Neural progenitor cell (in vitro differentiated cells): ENCODE measurements at regions not wholly inside any gene's neighbourhood (a gene's known extent, or its start where the extent isn't known, plus 50 kb on each side); places are given as distances from the start of the nearest gene placed in this dataset.

ENCODE experiments used
- DNase-seq: peaks from one replicate; pipeline ENCODE4 v3.0.0-alpha.2; 2016; ENCODE audit warnings: low spot score
- H2AFZ ChIP-seq: fragments of 200-600 bp; sonication (generic); replicated peaks from 2 replicates; pipeline ENCODE4 v1.6.1; 2016; ENCODE audit warnings: antibody characterized with exemption
- H3F3A ChIP-seq: fragments of 200-600 bp; sonication (generic); 2 replicates; pipeline ENCODE4 v1.6.1; 2016; ENCODE audit warnings: antibody characterized with exemption, low read depth
- H3K27ac ChIP-seq: fragments of 200-600 bp; sonication (generic); 2 replicates; pipeline ENCODE4 v1.5.1; 2016; ENCODE audit warnings: mild to moderate bottlenecking
- H3K27me3 ChIP-seq: fragments of 200-600 bp; sonication (generic); 2 replicates; pipeline ENCODE4 v1.6.1; 2016; ENCODE audit warnings: mild to moderate bottlenecking, moderate library complexity
- H3K36me3 ChIP-seq: fragments of 200-600 bp; sonication (generic); 2 replicates; pipeline ENCODE4 v1.5.1; 2016
- H3K4me1 ChIP-seq: fragments of 200-600 bp; sonication (generic); 2 replicates; pipeline ENCODE4 v1.6.1; 2016; ENCODE audit warnings: mixed run types
- H3K4me2 ChIP-seq: fragments of 200-600 bp; sonication (generic); 2 replicates; pipeline ENCODE4 v1.6.1; 2016
- H3K4me3 ChIP-seq: fragments of 200-600 bp; sonication (generic); 2 replicates; pipeline ENCODE4 v1.5.1; 2016
- H3K79me2 ChIP-seq: fragments of 200-600 bp; sonication (generic); 2 replicates; pipeline ENCODE4 v1.6.1; 2016; ENCODE audit warnings: low read depth
- H3K9ac ChIP-seq: fragments of 200-600 bp; sonication (generic); 2 replicates; pipeline ENCODE4 v1.6.1; 2016
- H3K9me3 ChIP-seq: fragments of 200-600 bp; sonication (generic); 2 replicates; pipeline ENCODE4 v1.5.1; 2016; ENCODE audit warnings: low read depth
- H4K20me1 ChIP-seq: fragments of 200-600 bp; sonication (generic); 2 replicates; pipeline ENCODE4 v1.6.1; 2016; ENCODE audit warnings: low read depth
- H3K27ac Mint-ChIP-seq: 3 replicates; pipeline ENCODE4 v1.8.0; 2021; ENCODE audit warnings: mixed read lengths
- H3K27me3 Mint-ChIP-seq: 2 replicates; pipeline ENCODE4 v1.8.0; 2022; ENCODE audit warnings: low read depth, mild to moderate bottlenecking, inconsistent platforms, moderate library complexity, mixed read lengths; ENCODE audit not compliant: insufficient read depth
- H3K36me3 Mint-ChIP-seq: 3 replicates; pipeline ENCODE4 v1.8.0; 2021; ENCODE audit warnings: mixed read lengths
- H3K4me1 Mint-ChIP-seq: 3 replicates; pipeline ENCODE4 v1.8.0; 2021; ENCODE audit warnings: mixed read lengths
- H3K4me3 Mint-ChIP-seq: 3 replicates; pipeline ENCODE4 v1.8.0; 2021; ENCODE audit warnings: mild to moderate bottlenecking, moderate library complexity, mixed read lengths
- H3K9me3 Mint-ChIP-seq: 3 replicates; pipeline ENCODE4 v1.8.0; 2020; ENCODE audit warnings: mixed read lengths
- EZH2 ChIP-seq: fragments of 200-600 bp; sonication (generic); IDR thresholded peaks from 2 replicates; pipeline ENCODE4 v1.6.1; 2017; ENCODE audit warnings: antibody characterized with exemption, mild to moderate bottlenecking, moderate library complexity
- EZH2phosphoT487 ChIP-seq: fragments of 200-600 bp; sonication (generic); IDR thresholded peaks from 2 replicates; pipeline ENCODE4 v1.6.1; 2017; ENCODE audit warnings: antibody characterized with exemption
- TF ChIP-seq, protein P1 (sequence below): fragments of 200-600 bp; sonication (generic); IDR thresholded peaks from 2 replicates; pipeline ENCODE4 v1.5.1; 2017; ENCODE audit warnings: antibody characterized with exemption, mild to moderate bottlenecking

DNA sequence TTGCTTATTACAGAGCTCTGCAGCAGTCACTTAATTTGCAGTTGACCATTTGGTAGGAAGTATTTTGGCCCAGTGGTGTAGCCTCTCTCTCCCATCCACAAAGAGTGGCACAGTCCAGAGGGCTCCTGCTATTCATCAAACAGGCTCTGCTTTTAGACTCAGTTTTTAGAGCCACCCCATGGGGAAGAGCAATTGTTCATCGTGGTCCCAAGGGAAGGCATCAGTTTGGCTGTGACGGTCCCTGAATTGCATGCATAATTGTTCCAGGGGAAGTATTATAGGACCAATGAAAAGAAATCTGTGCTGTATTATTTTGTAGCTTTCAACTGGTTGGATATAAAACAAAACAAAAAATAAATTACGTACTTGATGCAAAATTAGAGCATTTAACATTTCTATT, 799.0 kb downstream of the DACH1 start:
- H3K4me1 Mint-ChIP-seq: peaks cover 13% of the 10 kb centered on the region
- Histone ChIP-seq H3K9ac (no peak overlapping the region), H3K36me3 (no peaks in the 10 kb centered on the region), H3K27me3 (no peaks in the 10 kb centered on the region), H4K20me1 (no peaks in the 10 kb centered on the region), H3K27ac (no peak overlapping the region), H3K4me3 (no peak overlapping the region), H3K4me1 (peaks cover 24% of the 10 kb centered on the region), H3K4me2 (no peak overlapping the region), H3K9me3 (no peaks in the 10 kb centered on the region), H3F3A (peaks cover 8% of the 10 kb centered on the region), H2AFZ (no peak overlapping the region), H3K79me2 (no peaks in the 10 kb centered on the region)
- no peak overlapping the region for H3K4me3 Mint-ChIP-seq
- TF ChIP-seq EZH2phosphoT487 (no peak), EZH2 (no peak)
- TF ChIP-seq, protein P1, sequence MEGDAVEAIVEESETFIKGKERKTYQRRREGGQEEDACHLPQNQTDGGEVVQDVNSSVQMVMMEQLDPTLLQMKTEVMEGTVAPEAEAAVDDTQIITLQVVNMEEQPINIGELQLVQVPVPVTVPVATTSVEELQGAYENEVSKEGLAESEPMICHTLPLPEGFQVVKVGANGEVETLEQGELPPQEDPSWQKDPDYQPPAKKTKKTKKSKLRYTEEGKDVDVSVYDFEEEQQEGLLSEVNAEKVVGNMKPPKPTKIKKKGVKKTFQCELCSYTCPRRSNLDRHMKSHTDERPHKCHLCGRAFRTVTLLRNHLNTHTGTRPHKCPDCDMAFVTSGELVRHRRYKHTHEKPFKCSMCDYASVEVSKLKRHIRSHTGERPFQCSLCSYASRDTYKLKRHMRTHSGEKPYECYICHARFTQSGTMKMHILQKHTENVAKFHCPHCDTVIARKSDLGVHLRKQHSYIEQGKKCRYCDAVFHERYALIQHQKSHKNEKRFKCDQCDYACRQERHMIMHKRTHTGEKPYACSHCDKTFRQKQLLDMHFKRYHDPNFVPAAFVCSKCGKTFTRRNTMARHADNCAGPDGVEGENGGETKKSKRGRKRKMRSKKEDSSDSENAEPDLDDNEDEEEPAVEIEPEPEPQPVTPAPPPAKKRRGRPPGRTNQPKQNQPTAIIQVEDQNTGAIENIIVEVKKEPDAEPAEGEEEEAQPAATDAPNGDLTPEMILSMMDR: no peak
- peaks cover 3% of the 10 kb centered on the region for H3K27me3 Mint-ChIP-seq
- H3K27ac Mint-ChIP-seq: peak overlapping the region; percentile 48
- DNase-seq: peak; percentile 43
- no peaks in the 10 kb centered on the region for H3K36me3 Mint-ChIP-seq
- no peaks in the 10 kb centered on the region for H3K9me3 Mint-ChIP-seq

DNA sequence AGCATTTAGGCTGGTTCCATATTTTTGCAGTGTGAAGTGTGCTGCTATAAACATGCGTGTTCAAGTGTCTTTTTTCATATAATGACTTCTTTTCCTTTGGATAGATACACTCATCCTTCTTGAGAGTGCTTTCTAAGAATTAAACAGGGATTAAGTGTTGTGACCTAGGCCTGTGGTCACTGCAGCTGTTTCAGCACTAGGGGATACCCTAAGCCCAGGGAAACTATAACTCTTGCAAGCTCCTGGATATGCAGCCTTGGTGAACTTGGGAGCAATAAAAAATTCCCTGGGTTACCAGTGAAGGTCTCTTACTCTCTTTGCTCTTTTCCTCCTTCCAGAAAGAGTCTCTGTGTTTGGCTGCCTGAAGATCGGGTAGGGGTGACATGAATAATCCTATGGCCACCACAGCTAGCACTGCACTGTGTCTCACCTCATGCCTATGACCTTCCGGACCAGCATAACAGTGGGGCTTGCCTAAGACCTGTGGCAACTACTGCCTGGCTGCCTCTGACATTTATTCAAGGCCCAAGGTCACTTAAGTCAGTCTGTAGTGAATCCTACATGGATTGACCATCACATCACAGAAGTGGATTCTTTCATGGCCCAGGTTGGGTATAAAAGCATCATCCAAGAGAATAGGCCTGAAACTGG, 799.7 kb downstream of the DACH1 start:
- TF ChIP-seq EZH2: no peak
- TF ChIP-seq, protein P1: peak; percentile 55
- no peak overlapping the region for H3K9ac ChIP-seq

DNA sequence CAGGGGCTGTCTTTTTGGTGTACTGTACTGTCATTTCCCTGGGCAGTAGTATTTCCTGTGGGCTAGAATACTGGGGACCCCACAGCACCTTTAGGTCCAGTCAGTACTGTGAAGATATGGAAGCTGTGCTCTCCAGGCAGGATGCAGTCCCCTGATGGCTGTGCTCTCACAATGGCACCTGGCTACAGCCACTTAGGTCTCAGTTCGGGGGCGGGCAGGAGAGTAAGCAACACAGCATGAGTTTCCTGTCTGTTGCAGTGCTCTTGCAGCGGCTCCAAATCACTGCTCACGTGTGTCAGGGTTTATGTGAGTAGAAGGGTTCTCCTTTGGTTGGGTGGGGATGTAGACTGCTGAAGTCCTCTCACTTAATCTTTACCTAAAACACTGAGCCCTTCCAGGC, 810.4 kb downstream of the DACH1 start:
- H3K4me1 Mint-ChIP-seq: no peaks in the 10 kb centered on the region
- Histone ChIP-seq H3K27ac (no peak overlapping the region), H3K4me1 (no peaks in the 10 kb centered on the region), H3K27me3 (no peaks in the 10 kb centered on the region), H3K9ac (no peak overlapping the region), H2AFZ (peak overlapping the region; percentile 77), H3K79me2 (no peaks in the 10 kb centered on the region), H3K36me3 (no peaks in the 10 kb centered on the region), H3K4me2 (no peak overlapping the region), H3F3A (no peaks in the 10 kb centered on the region), H3K4me3 (no peak overlapping the region), H3K9me3 (no peaks in the 10 kb centered on the region), H4K20me1 (no peaks in the 10 kb centered on the region)
- TF ChIP-seq EZH2phosphoT487 (no peak), EZH2 (no peak)
- TF ChIP-seq, protein P1: no peak
- H3K27me3 Mint-ChIP-seq: no peaks in the 10 kb centered on the region
- H3K4me3 Mint-ChIP-seq: no peak overlapping the region
- H3K9me3 Mint-ChIP-seq: peaks cover 16% of the 10 kb centered on the region
- H3K27ac Mint-ChIP-seq: no peak overlapping the region
- no peaks in the 10 kb centered on the region for H3K36me3 Mint-ChIP-seq
- DNase-seq: no peak

More for the DNA sequence above, 799.7 kb downstream of the DACH1 start:
- peaks cover 20% of the 10 kb centered on the region for H3K4me1 ChIP-seq
- DNase-seq: peak; percentile 40
- Mint-ChIP-seq H3K4me1 (peaks cover 13% of the 10 kb centered on the region), H3K27ac (peak overlapping the region; percentile 89), H3K36me3 (no peaks in the 10 kb centered on the region), H3K4me3 (no peak overlapping the region), H3K27me3 (peaks cover 3% of the 10 kb centered on the region), H3K9me3 (no peaks in the 10 kb centered on the region)
- peaks cover 8% of the 10 kb centered on the region for H3F3A ChIP-seq
- no peak overlapping the region for H3K27ac ChIP-seq
- no peak overlapping the region for H2AFZ ChIP-seq
- no peak overlapping the region for H3K4me3 ChIP-seq
- H3K79me2 ChIP-seq: no peaks in the 10 kb centered on the region
- no peaks in the 10 kb centered on the region for H3K27me3 ChIP-seq
- no peaks in the 10 kb centered on the region for H3K9me3 ChIP-seq
- no peaks in the 10 kb centered on the region for H3K36me3 ChIP-seq
- H4K20me1 ChIP-seq: no peaks in the 10 kb centered on the region
- H3K4me2 ChIP-seq: no peak overlapping the region
